ENCODE measurements at regions not wholly inside any gene's neighbourhood (a gene's known extent, or its start where the extent isn't known, plus 50 kb on each side); places are given as distances from the start of the nearest gene placed in this dataset.

- H3K4me3 ChIP-seq (ENCODE audit: low read length in 2 of 2), result no peak overlapping the region
- DNase-seq (ENCODE audit: low read depth in 6 of 9, low spot score in 9 of 9), result no peak
- WGBS, result 12% methylated on average over 2 of the region's 2 CpGs
- H3K27me3 ChIP-seq (ENCODE audit: control insufficient read depth in 2 of 2, insufficient read depth in 1 of 2, low read length in 1 of 2), result no peaks in the 10 kb centered on the region
- H3K4me1 ChIP-seq (ENCODE audit: control insufficient read depth in 2 of 2, insufficient read depth in 2 of 2, low read length in 2 of 2), result no peaks in the 10 kb centered on the region
- no peaks in the 10 kb centered on the region for H3K36me3 ChIP-seq (ENCODE audit: control insufficient read depth in 2 of 2, insufficient read depth in 2 of 2, low read length in 1 of 2)
- H3K9me3 ChIP-seq (ENCODE audit: control insufficient read depth in 2 of 2, insufficient read depth in 1 of 2, low read length in 1 of 2), result no peaks in the 10 kb centered on the region
- no peak overlapping the region for H3K27ac ChIP-seq (ENCODE audit: low read depth in 1 of 2, low read length in 1 of 2)
Measured at GRCh38 chr2:139798391-139798790, 1018.2 kb upstream of the NXPH2 start.

GRCh38 chr2:139790807-139791752 is 1010.9 kb upstream of the NXPH2 start:
- no peak overlapping the region for H3K27ac ChIP-seq (ENCODE audit: low read depth in 1 of 2, low read length in 1 of 2)
- no peaks in the 10 kb centered on the region for H3K9me3 ChIP-seq (ENCODE audit: control insufficient read depth in 2 of 2, insufficient read depth in 1 of 2, low read length in 1 of 2)
- 83% methylated on average over 3 of the region's 3 CpGs for WGBS
- peak in 1 of 9 donors; percentile 14 for DNase-seq (ENCODE audit: low read depth in 6 of 9, low spot score in 9 of 9)
- no peaks in the 10 kb centered on the region for H3K4me1 ChIP-seq (ENCODE audit: control insufficient read depth in 2 of 2, insufficient read depth in 2 of 2, low read length in 2 of 2)
- no peaks in the 10 kb centered on the region for H3K36me3 ChIP-seq (ENCODE audit: control insufficient read depth in 2 of 2, insufficient read depth in 2 of 2, low read length in 1 of 2)
- no peaks in the 10 kb centered on the region for H3K27me3 ChIP-seq (ENCODE audit: control insufficient read depth in 2 of 2, insufficient read depth in 1 of 2, low read length in 1 of 2)
- no peak overlapping the region for H3K4me3 ChIP-seq (ENCODE audit: low read length in 2 of 2)

GRCh38 chr2:139790136-139790535 is 1009.9 kb upstream of the NXPH2 start:
- Histone ChIP-seq H3K27me3 (ENCODE audit: control insufficient read depth in 2 of 2, insufficient read depth in 1 of 2, low read length in 1 of 2) (no peaks in the 10 kb centered on the region), H3K4me1 (ENCODE audit: control insufficient read depth in 2 of 2, insufficient read depth in 2 of 2, low read length in 2 of 2) (no peaks in the 10 kb centered on the region), H3K27ac (ENCODE audit: low read depth in 1 of 2, low read length in 1 of 2) (no peak overlapping the region), H3K9me3 (ENCODE audit: control insufficient read depth in 2 of 2, insufficient read depth in 1 of 2, low read length in 1 of 2) (no peaks in the 10 kb centered on the region), H3K4me3 (ENCODE audit: low read length in 2 of 2) (no peak overlapping the region), H3K36me3 (ENCODE audit: control insufficient read depth in 2 of 2, insufficient read depth in 2 of 2, low read length in 1 of 2) (no peaks in the 10 kb centered on the region)
- DNase-seq (ENCODE audit: low read depth in 6 of 9, low spot score in 9 of 9), result no peak
- 57% methylated on average over 2 of the region's 2 CpGs for WGBS

GRCh38 chr2:139778732-139779131 is 998.5 kb upstream of the NXPH2 start:
- Histone ChIP-seq H3K27ac (ENCODE audit: low read depth in 1 of 2, low read length in 1 of 2) (no peak overlapping the region), H3K9me3 (ENCODE audit: control insufficient read depth in 2 of 2, insufficient read depth in 1 of 2, low read length in 1 of 2) (no peaks in the 10 kb centered on the region), H3K27me3 (ENCODE audit: control insufficient read depth in 2 of 2, insufficient read depth in 1 of 2, low read length in 1 of 2) (no peaks in the 10 kb centered on the region), H3K36me3 (ENCODE audit: control insufficient read depth in 2 of 2, insufficient read depth in 2 of 2, low read length in 1 of 2) (no peaks in the 10 kb centered on the region), H3K4me3 (ENCODE audit: low read length in 2 of 2) (no peak overlapping the region), H3K4me1 (ENCODE audit: control insufficient read depth in 2 of 2, insufficient read depth in 2 of 2, low read length in 2 of 2) (no peaks in the 10 kb centered on the region)
- DNase-seq (ENCODE audit: low read depth in 6 of 9, low spot score in 9 of 9), result no peak

- no peak for DNase-seq (ENCODE audit: low read depth in 6 of 9, low spot score in 9 of 9)
- no peaks in the 10 kb centered on the region for H3K9me3 ChIP-seq (ENCODE audit: control insufficient read depth in 2 of 2, insufficient read depth in 1 of 2, low read length in 1 of 2)
- H3K27ac ChIP-seq (ENCODE audit: low read depth in 1 of 2, low read length in 1 of 2), result no peak overlapping the region
- no peak overlapping the region for H3K4me3 ChIP-seq (ENCODE audit: low read length in 2 of 2)
- H3K27me3 ChIP-seq (ENCODE audit: control insufficient read depth in 2 of 2, insufficient read depth in 1 of 2, low read length in 1 of 2), result no peaks in the 10 kb centered on the region
- no peaks in the 10 kb centered on the region for H3K4me1 ChIP-seq (ENCODE audit: control insufficient read depth in 2 of 2, insufficient read depth in 2 of 2, low read length in 2 of 2)
- WGBS, result 97% methylated on average over 1 of the region's 1 CpG
- H3K36me3 ChIP-seq (ENCODE audit: control insufficient read depth in 2 of 2, insufficient read depth in 2 of 2, low read length in 1 of 2), result no peaks in the 10 kb centered on the region
Measured at GRCh38 chr2:139773720-139774277, 993.6 kb upstream of the NXPH2 start.

- DNase-seq (ENCODE audit: low read depth in 6 of 9, low spot score in 9 of 9), result no peak
- Histone ChIP-seq H3K9me3 (ENCODE audit: control insufficient read depth in 2 of 2, insufficient read depth in 1 of 2, low read length in 1 of 2) (no peaks in the 10 kb centered on the region), H3K36me3 (ENCODE audit: control insufficient read depth in 2 of 2, insufficient read depth in 2 of 2, low read length in 1 of 2) (no peaks in the 10 kb centered on the region), H3K4me3 (ENCODE audit: low read length in 2 of 2) (no peak overlapping the region), H3K27me3 (ENCODE audit: control insufficient read depth in 2 of 2, insufficient read depth in 1 of 2, low read length in 1 of 2) (no peaks in the 10 kb centered on the region), H3K27ac (ENCODE audit: low read depth in 1 of 2, low read length in 1 of 2) (no peak overlapping the region), H3K4me1 (ENCODE audit: control insufficient read depth in 2 of 2, insufficient read depth in 2 of 2, low read length in 2 of 2) (no peaks in the 10 kb centered on the region)
- WGBS, result 86% methylated on average over 1 of the region's 1 CpG
Measured at GRCh38 chr2:139769633-139770032, 989.4 kb upstream of the NXPH2 start.

GRCh38 chr2:139763705-139764104 is 983.5 kb upstream of the NXPH2 start:
- H3K9me3 ChIP-seq (ENCODE audit: control insufficient read depth in 2 of 2, insufficient read depth in 1 of 2, low read length in 1 of 2), result peaks cover 0 to 6% of the 10 kb centered on the region in 2 donors

GRCh38 chr2:139759000-139759505 is 978.9 kb upstream of the NXPH2 start:
- WGBS, result 89% methylated on average over 3 of the region's 3 CpGs
- H3K36me3 ChIP-seq (ENCODE audit: control insufficient read depth in 2 of 2, insufficient read depth in 2 of 2, low read length in 1 of 2), result no peaks in the 10 kb centered on the region
- no peaks in the 10 kb centered on the region for H3K4me1 ChIP-seq (ENCODE audit: control insufficient read depth in 2 of 2, insufficient read depth in 2 of 2, low read length in 2 of 2)
- H3K27ac ChIP-seq (ENCODE audit: low read depth in 1 of 2, low read length in 1 of 2), result no peak overlapping the region
- H3K4me3 ChIP-seq (ENCODE audit: low read length in 2 of 2), result no peak overlapping the region
- no peaks in the 10 kb centered on the region for H3K27me3 ChIP-seq (ENCODE audit: control insufficient read depth in 2 of 2, insufficient read depth in 1 of 2, low read length in 1 of 2)
- peaks cover 0 to 6% of the 10 kb centered on the region in 2 donors for H3K9me3 ChIP-seq (ENCODE audit: control insufficient read depth in 2 of 2, insufficient read depth in 1 of 2, low read length in 1 of 2)
- no peak for DNase-seq (ENCODE audit: low read depth in 6 of 9, low spot score in 9 of 9)

More at GRCh38 chr2:139763705-139764104, 983.5 kb upstream of the NXPH2 start:
- Histone ChIP-seq H3K4me1 (ENCODE audit: control insufficient read depth in 2 of 2, insufficient read depth in 2 of 2, low read length in 2 of 2) (no peaks in the 10 kb centered on the region), H3K36me3 (ENCODE audit: control insufficient read depth in 2 of 2, insufficient read depth in 2 of 2, low read length in 1 of 2) (no peaks in the 10 kb centered on the region), H3K4me3 (ENCODE audit: low read length in 2 of 2) (no peak overlapping the region), H3K27me3 (ENCODE audit: control insufficient read depth in 2 of 2, insufficient read depth in 1 of 2, low read length in 1 of 2) (no peaks in the 10 kb centered on the region), H3K27ac (ENCODE audit: low read depth in 1 of 2, low read length in 1 of 2) (no peak overlapping the region)
- DNase-seq (ENCODE audit: low read depth in 6 of 9, low spot score in 9 of 9), result no peak

- Histone ChIP-seq H3K36me3 (ENCODE audit: control insufficient read depth in 2 of 2, insufficient read depth in 2 of 2, low read length in 1 of 2) (no peaks in the 10 kb centered on the region), H3K4me3 (ENCODE audit: low read length in 2 of 2) (no peak overlapping the region), H3K27ac (ENCODE audit: low read depth in 1 of 2, low read length in 1 of 2) (no peak overlapping the region), H3K4me1 (ENCODE audit: control insufficient read depth in 2 of 2, insufficient read depth in 2 of 2, low read length in 2 of 2) (no peaks in the 10 kb centered on the region), H3K9me3 (ENCODE audit: control insufficient read depth in 2 of 2, insufficient read depth in 1 of 2, low read length in 1 of 2) (no peaks in the 10 kb centered on the region), H3K27me3 (ENCODE audit: control insufficient read depth in 2 of 2, insufficient read depth in 1 of 2, low read length in 1 of 2) (no peaks in the 10 kb centered on the region)
- no peak for DNase-seq (ENCODE audit: low read depth in 6 of 9, low spot score in 9 of 9)
- WGBS, result 92% methylated on average over 11 of the region's 11 CpGs
Measured at GRCh38 chr2:139746901-139747300, 966.7 kb upstream of the NXPH2 start.

Data from thymus (tissue), 11 donors.